ENCODE measurements at regions not wholly inside any gene's neighbourhood (a gene's known extent, or its start where the extent isn't known, plus 50 kb on each side); places are given as distances from the start of the nearest gene placed in this dataset.

GRCh38 chr5:8136271-8136670 is 267.3 kb downstream of the MTRR start:
- TF ChIP-seq CTCF (IDR thresholded peaks at IDR 0.05), result no peak
- H3K79me2 ChIP-seq, result no peaks in the 10 kb centered on the region
- H3K27me3 ChIP-seq (ENCODE audit: control insufficient read depth, insufficient read depth, low read length), result no peaks in the 10 kb centered on the region
- H3K4me2 ChIP-seq (ENCODE audit: low read length), result no peak overlapping the region
- no peak overlapping the region for H3K9ac ChIP-seq
- H2AFZ ChIP-seq, result no peak overlapping the region
- no peaks in the 10 kb centered on the region for H3K9me3 ChIP-seq (ENCODE audit: control insufficient read depth, low read length)
- no peaks in the 10 kb centered on the region for H3K36me3 ChIP-seq (ENCODE audit: control insufficient read depth, insufficient read depth, low read length)
- H3K4me3 ChIP-seq (ENCODE audit: low read depth, low read length), result no peak overlapping the region
- H3K27ac ChIP-seq, result no peak overlapping the region
- H3K4me1 ChIP-seq, result no peaks in the 10 kb centered on the region

- H3K36me3 ChIP-seq (ENCODE audit: control insufficient read depth, insufficient read depth, low read length), result no peaks in the 10 kb centered on the region
- no peak overlapping the region for H2AFZ ChIP-seq
- no peaks in the 10 kb centered on the region for H3K9me3 ChIP-seq (ENCODE audit: control insufficient read depth, low read length)
- no peaks in the 10 kb centered on the region for H3K79me2 ChIP-seq
- H3K4me3 ChIP-seq (ENCODE audit: low read depth, low read length), result no peak overlapping the region
- H3K4me1 ChIP-seq, result no peaks in the 10 kb centered on the region
- no peak overlapping the region for H3K27ac ChIP-seq
- TF ChIP-seq CTCF (IDR thresholded peaks at IDR 0.05), result no peak
- no peaks in the 10 kb centered on the region for H3K27me3 ChIP-seq (ENCODE audit: control insufficient read depth, insufficient read depth, low read length)
- H3K9ac ChIP-seq, result no peak overlapping the region
- H3K4me2 ChIP-seq (ENCODE audit: low read length), result no peak overlapping the region
These were observed 269.1 kb downstream of the MTRR start for GRCh38 chr5:8137941-8138550.

- no peak for TF ChIP-seq CTCF (IDR thresholded peaks at IDR 0.05)
- no peaks in the 10 kb centered on the region for H3K4me1 ChIP-seq
- H3K9me3 ChIP-seq (ENCODE audit: control insufficient read depth, low read length), result no peaks in the 10 kb centered on the region
- H3K4me3 ChIP-seq (ENCODE audit: low read depth, low read length), result no peak overlapping the region
- no peak overlapping the region for H2AFZ ChIP-seq
- H3K27me3 ChIP-seq (ENCODE audit: control insufficient read depth, insufficient read depth, low read length), result no peaks in the 10 kb centered on the region
- H3K9ac ChIP-seq, result no peak overlapping the region
- H3K79me2 ChIP-seq, result no peaks in the 10 kb centered on the region
- H3K36me3 ChIP-seq (ENCODE audit: control insufficient read depth, insufficient read depth, low read length), result no peaks in the 10 kb centered on the region
- H3K27ac ChIP-seq, result no peak overlapping the region
- H3K4me2 ChIP-seq (ENCODE audit: low read length), result no peak overlapping the region
These were observed 269.9 kb downstream of the MTRR start for GRCh38 chr5:8138884-8139283.

GRCh38 chr5:8150791-8151190 is 281.8 kb downstream of the MTRR start:
- H2AFZ ChIP-seq, result no peak overlapping the region
- no peak overlapping the region for H3K9ac ChIP-seq
- H3K79me2 ChIP-seq, result no peaks in the 10 kb centered on the region
- no peak overlapping the region for H3K4me3 ChIP-seq (ENCODE audit: low read depth, low read length)
- H3K27me3 ChIP-seq (ENCODE audit: control insufficient read depth, insufficient read depth, low read length), result no peaks in the 10 kb centered on the region
- H3K27ac ChIP-seq, result no peak overlapping the region
- no peak overlapping the region for H3K4me2 ChIP-seq (ENCODE audit: low read length)
- no peaks in the 10 kb centered on the region for H3K9me3 ChIP-seq (ENCODE audit: control insufficient read depth, low read length)
- no peak for TF ChIP-seq CTCF (IDR thresholded peaks at IDR 0.05)
- no peaks in the 10 kb centered on the region for H3K36me3 ChIP-seq (ENCODE audit: control insufficient read depth, insufficient read depth, low read length)
- H3K4me1 ChIP-seq, result no peaks in the 10 kb centered on the region

GRCh38 chr5:8156706-8157105 is 287.8 kb downstream of the MTRR start:
- H3K79me2 ChIP-seq, result no peaks in the 10 kb centered on the region
- H3K36me3 ChIP-seq (ENCODE audit: control insufficient read depth, insufficient read depth, low read length), result no peaks in the 10 kb centered on the region
- no peak overlapping the region for H3K4me2 ChIP-seq (ENCODE audit: low read length)

More at GRCh38 chr5:8156706-8157105, 287.8 kb downstream of the MTRR start:
- no peak overlapping the region for H3K27ac ChIP-seq
- no peaks in the 10 kb centered on the region for H3K4me1 ChIP-seq
- no peak overlapping the region for H2AFZ ChIP-seq
- H3K9me3 ChIP-seq (ENCODE audit: control insufficient read depth, low read length), result no peaks in the 10 kb centered on the region
- no peaks in the 10 kb centered on the region for H3K27me3 ChIP-seq (ENCODE audit: control insufficient read depth, insufficient read depth, low read length)
- TF ChIP-seq CTCF (IDR thresholded peaks at IDR 0.05), result no peak
- no peak overlapping the region for H3K9ac ChIP-seq
- no peak overlapping the region for H3K4me3 ChIP-seq (ENCODE audit: low read depth, low read length)

All from parathyroid adenoma (tissue), 2 donors.